ENCODE measurements at regions not wholly inside any gene's neighbourhood (a gene's known extent, or its start where the extent isn't known, plus 50 kb on each side); places are given as distances from the start of the nearest gene placed in this dataset.

DNA sequence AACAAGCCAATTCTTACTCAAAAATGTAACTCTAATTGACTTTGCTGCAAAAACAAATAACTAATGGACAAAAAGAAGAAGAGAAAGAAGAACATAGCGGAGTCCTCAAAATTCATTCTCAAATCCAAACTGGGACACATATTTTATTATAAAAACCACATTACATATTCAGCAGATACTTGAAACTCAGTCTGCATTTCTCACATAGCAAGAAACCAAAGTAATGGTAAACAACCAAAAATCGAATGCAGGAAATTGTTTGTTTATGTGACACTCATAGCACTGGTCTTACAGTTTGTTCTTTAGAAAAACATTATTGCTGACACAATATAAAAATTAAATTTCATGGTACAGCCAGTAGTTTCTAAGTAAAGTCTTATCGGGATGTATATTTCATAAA is 789.8 kb downstream of the SLITRK6 start:
- intact Hi-C loops (cut with micrococcal nuclease), result no loop called here
- Histone ChIP-seq H4K91ac (ENCODE audit: insufficient read depth, low read depth, low read length) (no peak overlapping the region), H3K4me3 (ENCODE audit: insufficient read depth, low read depth, low read length) (no peak overlapping the region), H4K8ac (ENCODE audit: low read depth in 2 of 2, low read length in 2 of 2) (no peak overlapping the region), H3K4me2 (ENCODE audit: low read depth, low read length) (no peak overlapping the region), H2AK9ac (replicated peaks; ENCODE audit: low read depth, low read length, poor library complexity) (no peak overlapping the region), H4K20me1 (ENCODE audit: insufficient read depth, low read length) (no peaks in the 10 kb centered on the region), H3K27me3 (ENCODE audit: control insufficient read depth, insufficient read depth, low read length) (no peaks in the 10 kb centered on the region), H3K9me3 (ENCODE audit: control insufficient read depth, insufficient read depth, low read length) (peaks cover 2% of the 10 kb centered on the region; the same call in 1 of the 2 replicates), H3K36me3 (ENCODE audit: control insufficient read depth, insufficient read depth, low read length) (no peaks in the 10 kb centered on the region), H2AFZ (replicated peaks; ENCODE audit: low read length, poor library complexity) (no peak overlapping the region), H3K23ac (ENCODE audit: low read depth, low read length) (no peak overlapping the region), H3K18ac (ENCODE audit: low read depth, low read length) (no peak overlapping the region), H2BK120ac (ENCODE audit: low read depth, low read length) (no peak overlapping the region), H2BK20ac (ENCODE audit: low read depth, low read length) (no peak overlapping the region), H3K9ac (ENCODE audit: low read depth, low read length) (no peak overlapping the region), H3K4me1 (ENCODE audit: control insufficient read depth, insufficient read depth, low read length) (no peaks in the 10 kb centered on the region), H2BK5ac (ENCODE audit: low read depth, low read length, poor library complexity, severe bottlenecking) (no peak overlapping the region), H2AK5ac (ENCODE audit: low read depth, low read length) (no peak overlapping the region), H3K4ac (ENCODE audit: low read depth, low read length) (no peak overlapping the region), H3K79me1 (ENCODE audit: low read depth in 1 of 2, low read length in 2 of 2) (no peaks in the 10 kb centered on the region), H4K5ac (ENCODE audit: low read depth, low read length) (no peak overlapping the region), H3K56ac (ENCODE audit: extremely low read depth, insufficient read depth, low read length) (no peak overlapping the region), H3K9me1 (ENCODE audit: insufficient read depth, low read length) (no peaks in the 10 kb centered on the region), H3K27ac (ENCODE audit: insufficient read depth, low read length) (no peak overlapping the region), H2BK15ac (ENCODE audit: low read depth, low read length) (no peak overlapping the region), H3K14ac (replicated peaks; ENCODE audit: low read depth, low read length) (no peak overlapping the region)
- in situ Hi-C loops (cut with MboI; ENCODE audit: low sequenced_read_pairs), result no loop called here
- ChIA-PET CTCF (no interaction called here), POLR2A (ENCODE audit: unreplicated experiment) (no interaction called here)
- WGBS, 2 experiments (ENCODE audit: extremely low coverage in 2 of 2, insufficient read length in 1 of 2), result no CpG with 5 or more reads among the region's 3 CpGs
- dilution Hi-C loops (cut with HindIII; ENCODE audit: low sequenced_read_pairs, unreplicated experiment), result no loop called here
- ATAC-seq (ENCODE audit: low read depth), result no peak
- no TSS peak for BruUV-seq (replicated peaks)
- DNase-seq, result no peak
- TF ChIP-seq POLR2A (IDR thresholded peaks at IDR 0.05; ENCODE audit: low read depth, low read length) (no peak), RFX5 (IDR thresholded peaks at IDR 0.05; ENCODE audit: low read depth, low read length) (no peak), MAFK (IDR thresholded peaks at IDR 0.05; ENCODE audit: low read depth, low read length) (0 out of 2 replicates have a peak, but pooled peaks have one; percentile 22), MAZ (IDR thresholded peaks at IDR 0.05; ENCODE audit: borderline replicate concordance, low read depth, low read length) (no peak)
- TF ChIP-seq, protein P1, sequence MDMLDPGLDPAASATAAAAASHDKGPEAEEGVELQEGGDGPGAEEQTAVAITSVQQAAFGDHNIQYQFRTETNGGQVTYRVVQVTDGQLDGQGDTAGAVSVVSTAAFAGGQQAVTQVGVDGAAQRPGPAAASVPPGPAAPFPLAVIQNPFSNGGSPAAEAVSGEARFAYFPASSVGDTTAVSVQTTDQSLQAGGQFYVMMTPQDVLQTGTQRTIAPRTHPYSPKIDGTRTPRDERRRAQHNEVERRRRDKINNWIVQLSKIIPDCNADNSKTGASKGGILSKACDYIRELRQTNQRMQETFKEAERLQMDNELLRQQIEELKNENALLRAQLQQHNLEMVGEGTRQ (IDR thresholded peaks at IDR 0.05; ENCODE audit: low read depth, low read length), result no peak
- TF ChIP-seq, protein P2, sequence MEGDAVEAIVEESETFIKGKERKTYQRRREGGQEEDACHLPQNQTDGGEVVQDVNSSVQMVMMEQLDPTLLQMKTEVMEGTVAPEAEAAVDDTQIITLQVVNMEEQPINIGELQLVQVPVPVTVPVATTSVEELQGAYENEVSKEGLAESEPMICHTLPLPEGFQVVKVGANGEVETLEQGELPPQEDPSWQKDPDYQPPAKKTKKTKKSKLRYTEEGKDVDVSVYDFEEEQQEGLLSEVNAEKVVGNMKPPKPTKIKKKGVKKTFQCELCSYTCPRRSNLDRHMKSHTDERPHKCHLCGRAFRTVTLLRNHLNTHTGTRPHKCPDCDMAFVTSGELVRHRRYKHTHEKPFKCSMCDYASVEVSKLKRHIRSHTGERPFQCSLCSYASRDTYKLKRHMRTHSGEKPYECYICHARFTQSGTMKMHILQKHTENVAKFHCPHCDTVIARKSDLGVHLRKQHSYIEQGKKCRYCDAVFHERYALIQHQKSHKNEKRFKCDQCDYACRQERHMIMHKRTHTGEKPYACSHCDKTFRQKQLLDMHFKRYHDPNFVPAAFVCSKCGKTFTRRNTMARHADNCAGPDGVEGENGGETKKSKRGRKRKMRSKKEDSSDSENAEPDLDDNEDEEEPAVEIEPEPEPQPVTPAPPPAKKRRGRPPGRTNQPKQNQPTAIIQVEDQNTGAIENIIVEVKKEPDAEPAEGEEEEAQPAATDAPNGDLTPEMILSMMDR (conservative IDR thresholded peaks at IDR 0.05; ENCODE audit: low read depth, low read length), result no peak
- TF ChIP-seq, protein P3, sequence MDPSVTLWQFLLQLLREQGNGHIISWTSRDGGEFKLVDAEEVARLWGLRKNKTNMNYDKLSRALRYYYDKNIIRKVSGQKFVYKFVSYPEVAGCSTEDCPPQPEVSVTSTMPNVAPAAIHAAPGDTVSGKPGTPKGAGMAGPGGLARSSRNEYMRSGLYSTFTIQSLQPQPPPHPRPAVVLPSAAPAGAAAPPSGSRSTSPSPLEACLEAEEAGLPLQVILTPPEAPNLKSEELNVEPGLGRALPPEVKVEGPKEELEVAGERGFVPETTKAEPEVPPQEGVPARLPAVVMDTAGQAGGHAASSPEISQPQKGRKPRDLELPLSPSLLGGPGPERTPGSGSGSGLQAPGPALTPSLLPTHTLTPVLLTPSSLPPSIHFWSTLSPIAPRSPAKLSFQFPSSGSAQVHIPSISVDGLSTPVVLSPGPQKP (IDR thresholded peaks at IDR 0.05; ENCODE audit: borderline replicate concordance, low read depth, low read length), result no peak

Measured in IMR-90 (cell line).